HCT116 (cell line): ENCODE measurements at regions not wholly inside any gene's neighbourhood (a gene's known extent, or its start where the extent isn't known, plus 50 kb on each side); places are given as distances from the start of the nearest gene placed in this dataset.

ENCODE experiments used
- ATAC-seq: fragments of 200-7000 bp; cut with Tn5 transposase; 2 replicates; pipeline ENCODE4 v1.9.1; 2020; ENCODE audit warnings: mild to moderate bottlenecking, moderate library complexity
- BruUV-seq: library from RNA; stranded (reverse); fragments of 400-500 nt; replicated peaks from 2 replicates; lab custom pipeline; 2021; lab: Mats Ljungman, UMichigan
- CTCF ChIA-PET: fragments of 300-600 bp; sonication (Branson Sonifier 250); formaldehyde crosslinking; loops from one replicate; lab custom pipeline; 2021; ENCODE audit warnings: antibody characterized with exemption; lab: Charles Lee
- POLR2A ChIA-PET: fragments of 300-600, 350-600 bp; sonication (Branson Sonifier 250); formaldehyde crosslinking; loops from one replicate; lab custom pipeline; 2021; ENCODE audit warnings: antibody characterized with exemption; lab: Charles Lee
- RAD21 ChIA-PET, 2 experiments: fragments of 300-600 bp; sonication (Branson Sonifier 250); formaldehyde crosslinking; loops; one replicate each; lab custom pipeline; 2023; ENCODE audit warnings: low total read pairs in 2 of 2; ENCODE audit not compliant: uncharacterized antibody in 2 of 2, unreplicated experiment in 2 of 2, low non-redundant PET in 1 of 2; lab: Charles Lee
- DNase-seq: peaks from one replicate; pipeline ENCODE4 v3.0.0-alpha.2; 2010; ENCODE audit warnings: low read depth, low spot score
- H2AFZ ChIP-seq: fragments of 200-600 bp; shearing (Covaris generic), sonication (generic); 2 replicates; pipeline ENCODE4 v1.6.1; 2017; ENCODE audit warnings: low read depth, mixed run types, mixed read lengths, antibody characterized with exemption, low read length; ENCODE audit not compliant: poor library complexity, severe bottlenecking
- H3K27ac ChIP-seq: 2 replicates; pipeline ENCODE4 v1.5.1; 2012; ENCODE audit warnings: low read depth, low read length
- H3K27me3 ChIP-seq: fragments of 200-600 bp; sonication (generic); 2 replicates; pipeline ENCODE4 v1.6.1; 2016; ENCODE audit warnings: mixed run types, low read length, mixed read lengths; ENCODE audit not compliant: insufficient read depth
- H3K36me3 ChIP-seq, 2 experiments: fragments of 200-500 bp in 1 of 2; fragments of 200-600 bp in 1 of 2; sonication (Bioruptor generic) in 1 of 2; sonication (generic) in 1 of 2; 2 replicates each; pipeline versions ENCODE4 v1.5.1 to v1.6.1; 2014 to 2016; ENCODE audit warnings: low read length in 2 of 2, inconsistent platforms in 1 of 2, mixed read lengths in 1 of 2, mixed run types in 1 of 2; ENCODE audit not compliant: insufficient read depth in 2 of 2, control insufficient read depth in 1 of 2
- H3K4me1 ChIP-seq, 2 experiments: fragments of 200-600 bp in 1 of 2; sonication (generic) in 1 of 2; 2 replicates each; pipeline versions ENCODE4 v1.5.1 to v1.6.1; 2012 to 2017; ENCODE audit warnings: low read length in 2 of 2, inconsistent platforms in 1 of 2, mild to moderate bottlenecking in 1 of 2, mixed read lengths in 1 of 2, mixed run types in 1 of 2, moderate library complexity in 1 of 2; ENCODE audit not compliant: insufficient read depth in 2 of 2, control insufficient read depth in 1 of 2
- H3K4me2 ChIP-seq: fragments of 200-600 bp; sonication (generic); 2 replicates; pipeline ENCODE4 v1.6.1; 2017; ENCODE audit warnings: mixed run types, low read length, mixed read lengths
- H3K4me3 ChIP-seq, 2 experiments: fragments of 200-600 bp in 1 of 2; sonication (generic) in 1 of 2; replicated peaks in 1 of 2; 2 replicates each; pipeline ENCODE4 v1.5.1; 2011 to 2016; ENCODE audit warnings: low read length in 2 of 2, control low read depth in 1 of 2, low read depth in 1 of 2, mild to moderate bottlenecking in 1 of 2, mixed read lengths in 1 of 2, mixed run types in 1 of 2
- H3K79me2 ChIP-seq: fragments of 200-600 bp; sonication (generic); 2 replicates; pipeline ENCODE4 v1.6.1; 2017; ENCODE audit warnings: mild to moderate bottlenecking, mixed run types, low read length, moderate library complexity, mixed read lengths; ENCODE audit not compliant: insufficient read depth
- H3K9ac ChIP-seq: fragments of 200-600 bp; sonication (generic); 2 replicates; pipeline ENCODE4 v1.6.1; 2016; ENCODE audit warnings: low read length, mixed read lengths
- H3K9me2 ChIP-seq: fragments of 200-600 bp; sonication (generic), shearing (Covaris generic); 2 replicates; pipeline ENCODE4 v1.6.1; 2017; ENCODE audit warnings: mixed run types, mild to moderate bottlenecking, moderate library complexity; ENCODE audit not compliant: insufficient read depth
- H3K9me3 ChIP-seq, 2 experiments: fragments of 200-500 bp in 1 of 2; fragments of 200-600 bp in 1 of 2; sonication (Bioruptor generic) in 1 of 2; sonication (generic) in 1 of 2; 2 replicates each; pipeline ENCODE4 v1.6.1; 2014 to 2017; ENCODE audit warnings: low read length in 2 of 2, mixed read lengths in 2 of 2, inconsistent platforms in 1 of 2, low read depth in 1 of 2, mild to moderate bottlenecking in 1 of 2, mixed run types in 1 of 2, moderate library complexity in 1 of 2; ENCODE audit not compliant: control insufficient read depth in 1 of 2, insufficient read depth in 1 of 2
- H4K20me1 ChIP-seq: fragments of 200-600 bp; sonication (generic), shearing (Covaris generic); 2 replicates; pipeline ENCODE4 v1.6.1; 2017; ENCODE audit warnings: mixed run types, mild to moderate bottlenecking, moderate library complexity; ENCODE audit not compliant: insufficient read depth
- CEBPB ChIP-seq: IDR thresholded peaks from 2 replicates; pipeline ENCODE4 v1.6.1; 2012; ENCODE audit warnings: low read depth
- ELF1 ChIP-seq: IDR thresholded peaks from 2 replicates; pipeline ENCODE4 v1.6.1; 2012; ENCODE audit warnings: low read depth, borderline replicate concordance
- FOSL1 ChIP-seq: IDR thresholded peaks from 2 replicates; pipeline ENCODE4 v1.6.1; 2012; ENCODE audit warnings: low read depth
- MAX ChIP-seq: IDR thresholded peaks from 2 replicates; pipeline ENCODE4 v1.6.1; 2012
- RAD21 ChIP-seq: IDR thresholded peaks from 2 replicates; pipeline ENCODE4 v1.6.1; 2012; ENCODE audit warnings: low read depth, mild to moderate bottlenecking
- REST ChIP-seq: IDR thresholded peaks from 2 replicates; pipeline ENCODE4 v1.6.1; 2012; ENCODE audit warnings: low read depth
- SP1 ChIP-seq: IDR thresholded peaks from 2 replicates; pipeline ENCODE4 v1.6.1; 2012; ENCODE audit warnings: low read depth
- SRF ChIP-seq: IDR thresholded peaks from 2 replicates; pipeline ENCODE4 v1.6.1; 2012; ENCODE audit warnings: low read depth
- TCF7L2 ChIP-seq: IDR thresholded peaks from 2 replicates; pipeline ENCODE4 v1.7.0; 2011; ENCODE audit warnings: borderline replicate concordance, inconsistent platforms; ENCODE audit not compliant: insufficient read depth, insufficient read length; ENCODE audit errors: extremely low read depth
- YY1 ChIP-seq: IDR thresholded peaks from 2 replicates; pipeline ENCODE4 v1.6.1; 2011; ENCODE audit warnings: low read length, low read depth, moderate library complexity, mild to moderate bottlenecking; ENCODE audit not compliant: insufficient replicate concordance; ENCODE audit errors: extremely low read depth
- ZFX ChIP-seq: fragments of 450-650 bp; IDR thresholded peaks from 2 replicates; pipeline ENCODE4 v1.6.1; 2017
- intact Hi-C: fragments of 100-400 bp; cut with micrococcal nuclease; formaldehyde crosslinking; loops from 2 replicates; pipeline ENCODE4 v1.10.0; 2022
- TF ChIP-seq, protein P1 (sequence below), 3 experiments: fragments of 200-600 bp in 1 of 3; sonication (generic) in 1 of 3; IDR thresholded peaks in 2 of 3; conservative IDR thresholded peaks in 1 of 3; 2 replicates each; pipeline ENCODE4 v1.5.1; 2012 to 2017; ENCODE audit warnings: low read depth in 2 of 3, low read length in 2 of 3, antibody characterized with exemption in 1 of 3, borderline replicate concordance in 1 of 3, control low read depth in 1 of 3, mild to moderate bottlenecking in 1 of 3, mixed read lengths in 1 of 3, mixed run types in 1 of 3, moderate library complexity in 1 of 3; ENCODE audit not compliant: insufficient read depth in 1 of 3

DNA sequence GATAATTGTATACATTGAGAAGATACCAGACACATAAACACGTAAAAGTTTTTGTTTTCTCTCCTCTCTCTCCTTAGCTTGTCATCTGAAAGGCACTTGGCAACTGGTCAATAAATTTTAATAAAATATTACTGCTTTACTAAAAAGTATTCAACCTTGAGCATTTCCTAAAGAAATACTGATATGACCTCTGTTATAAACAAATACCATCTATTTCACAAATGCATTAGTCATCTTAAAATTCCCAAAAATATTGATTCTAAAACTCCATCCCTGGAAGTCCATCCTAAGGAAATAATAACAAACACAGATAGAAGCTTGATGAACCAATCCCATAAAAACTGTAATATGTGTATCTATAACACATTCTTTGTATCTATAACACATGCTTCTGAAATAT lies 483.2 kb downstream of the TLR4 start (continued):
- TF ChIP-seq TCF7L2 (no peak), ZFX (no peak)

DNA sequence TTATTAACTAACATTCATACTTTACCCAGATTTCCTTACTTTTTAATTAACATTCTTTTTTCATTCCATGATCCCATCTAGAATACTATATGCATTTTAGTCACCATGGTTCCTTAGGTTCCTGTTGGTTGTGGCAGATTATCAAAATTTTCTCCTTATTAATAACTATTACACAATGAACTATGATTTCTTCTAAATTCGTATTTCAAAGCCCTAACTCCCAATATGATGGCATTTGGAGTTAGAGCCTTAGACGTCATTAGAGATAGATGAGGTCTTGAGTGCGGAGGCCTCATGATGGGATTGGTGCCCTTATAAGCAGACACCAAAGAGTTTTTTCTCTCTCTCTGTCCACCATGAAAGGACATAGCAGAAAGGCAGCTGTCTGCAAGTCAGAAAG lies 485.4 kb downstream of the TLR4 start:
- no TSS peak for BruUV-seq
- TF ChIP-seq SP1: no peak
- Histone ChIP-seq H3K4me2 (no peak overlapping the region), H3K27ac (no peak overlapping the region), H2AFZ (no peak overlapping the region), H3K9ac (no peak overlapping the region), H3K79me2 (no peaks in the 10 kb centered on the region), H3K27me3 (no peaks in the 10 kb centered on the region), H3K4me1 (no peaks in the 10 kb centered on the region), H3K36me3 (no peaks in the 10 kb centered on the region), H4K20me1 (no peaks in the 10 kb centered on the region), H3K4me3 (no peak overlapping the region), H3K9me2 (no peaks in the 10 kb centered on the region), H3K9me3 (peaks cover 11 to 21% of the 10 kb centered on the region in 2 experiments; a peak in 2 of 4 replicates)
- POLR2A ChIA-PET: no interaction called here
- RAD21 ChIA-PET: no interaction called here
- CTCF ChIA-PET: no interaction called here
- intact Hi-C loops: no loop called here
- DNase-seq (no peak), ATAC-seq (no peak)

DNA sequence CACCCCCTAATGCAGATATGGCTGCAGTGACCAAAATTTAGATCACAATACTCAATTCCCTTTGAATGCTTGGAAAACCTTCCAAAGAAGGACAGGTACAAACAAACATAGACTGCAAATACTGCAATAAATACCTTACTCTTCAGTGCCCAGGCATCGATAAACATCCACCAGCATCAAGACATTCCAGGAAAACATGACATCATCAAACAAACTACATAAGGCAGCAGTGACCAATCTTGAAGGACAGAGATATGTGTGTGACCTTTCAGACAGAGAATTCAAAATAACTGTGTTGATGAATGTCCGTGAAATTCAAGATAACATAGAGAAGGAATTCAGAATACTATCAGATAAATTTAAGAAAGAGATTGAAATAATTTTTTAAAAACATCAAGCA lies 488.6 kb downstream of the TLR4 start:
- no TSS peak for BruUV-seq
- ATAC-seq: no peak
- CTCF ChIA-PET: no interaction called here
- no peak for TF ChIP-seq CEBPB
- no peak for TF ChIP-seq SRF
- no peak for TF ChIP-seq YY1
- TF ChIP-seq ELF1: no peak
- no peak for TF ChIP-seq MAX
- TF ChIP-seq, protein P1, sequence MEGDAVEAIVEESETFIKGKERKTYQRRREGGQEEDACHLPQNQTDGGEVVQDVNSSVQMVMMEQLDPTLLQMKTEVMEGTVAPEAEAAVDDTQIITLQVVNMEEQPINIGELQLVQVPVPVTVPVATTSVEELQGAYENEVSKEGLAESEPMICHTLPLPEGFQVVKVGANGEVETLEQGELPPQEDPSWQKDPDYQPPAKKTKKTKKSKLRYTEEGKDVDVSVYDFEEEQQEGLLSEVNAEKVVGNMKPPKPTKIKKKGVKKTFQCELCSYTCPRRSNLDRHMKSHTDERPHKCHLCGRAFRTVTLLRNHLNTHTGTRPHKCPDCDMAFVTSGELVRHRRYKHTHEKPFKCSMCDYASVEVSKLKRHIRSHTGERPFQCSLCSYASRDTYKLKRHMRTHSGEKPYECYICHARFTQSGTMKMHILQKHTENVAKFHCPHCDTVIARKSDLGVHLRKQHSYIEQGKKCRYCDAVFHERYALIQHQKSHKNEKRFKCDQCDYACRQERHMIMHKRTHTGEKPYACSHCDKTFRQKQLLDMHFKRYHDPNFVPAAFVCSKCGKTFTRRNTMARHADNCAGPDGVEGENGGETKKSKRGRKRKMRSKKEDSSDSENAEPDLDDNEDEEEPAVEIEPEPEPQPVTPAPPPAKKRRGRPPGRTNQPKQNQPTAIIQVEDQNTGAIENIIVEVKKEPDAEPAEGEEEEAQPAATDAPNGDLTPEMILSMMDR (IDR thresholded peaks at IDR 0.05 in 2 of 3, conservative IDR thresholded peaks at IDR 0.05 in 1 of 3; ENCODE audit: borderline replicate concordance in 1 of 3, insufficient read depth in 1 of 3, low read depth in 2 of 3, low read length in 2 of 3): no peak
- no peak for TF ChIP-seq TCF7L2
- TF ChIP-seq RAD21: no peak
- no peak for TF ChIP-seq SP1
- no peak for TF ChIP-seq REST
- no peak for TF ChIP-seq FOSL1
- TF ChIP-seq ZFX: no peak

More for the DNA sequence above, 488.6 kb downstream of the TLR4 start:
- Histone ChIP-seq H3K4me3 (no peak overlapping the region), H3K36me3 (no peaks in the 10 kb centered on the region), H3K79me2 (no peaks in the 10 kb centered on the region), H3K27me3 (no peaks in the 10 kb centered on the region), H3K4me1 (no peaks in the 10 kb centered on the region), H3K4me2 (no peak overlapping the region), H4K20me1 (no peaks in the 10 kb centered on the region), H3K9me2 (no peaks in the 10 kb centered on the region), H2AFZ (no peak overlapping the region), H3K9me3 (peaks cover 4 to 18% of the 10 kb centered on the region in 2 experiments; a peak in 2 of 4 replicates), H3K27ac (no peak overlapping the region), H3K9ac (no peak overlapping the region)
- ChIA-PET RAD21 (no interaction called here), POLR2A (no interaction called here)
- intact Hi-C loops: no loop called here
- no peak for DNase-seq
